IMR-90 (cell line): ENCODE measurements at regions not wholly inside any gene's neighbourhood (a gene's known extent, or its start where the extent isn't known, plus 50 kb on each side); places are given as distances from the start of the nearest gene placed in this dataset.

Experiments
- BHLHE40 ChIP-seq: fragments of 150-350 bp; IDR thresholded peaks from 2 replicates; pipeline ENCODE4 v1.6.1; 2016; ENCODE audit warnings: mild to moderate bottlenecking, low read depth, low read length
- CEBPB ChIP-seq: IDR thresholded peaks from 2 replicates; pipeline ENCODE4 v1.6.1; 2012; ENCODE audit warnings: low read depth, low read length, improper control_type of control experiment
- CTCF ChIP-seq: conservative IDR thresholded peaks from 2 replicates; pipeline ENCODE4 v1.5.1; 2012; ENCODE audit warnings: mild to moderate bottlenecking, low read depth, low read length, improper control_type of control experiment
- ELK1 ChIP-seq: fragments of 150-350 bp; IDR thresholded peaks from 2 replicates; pipeline ENCODE4 v1.6.1; 2016; ENCODE audit warnings: low read depth, mild to moderate bottlenecking, low read length, moderate library complexity, borderline replicate concordance
- MAFK ChIP-seq: IDR thresholded peaks from 2 replicates; pipeline ENCODE4 v1.6.1; 2012; ENCODE audit warnings: low read depth, low read length, improper control_type of control experiment
- MXI1 ChIP-seq: IDR thresholded peaks from 2 replicates; pipeline ENCODE4 v1.6.1; 2012; ENCODE audit warnings: low read depth, mild to moderate bottlenecking, low read length, moderate library complexity, borderline replicate concordance
- POLR2A ChIP-seq: IDR thresholded peaks from 2 replicates; pipeline ENCODE4 v1.6.1; 2012; ENCODE audit warnings: mild to moderate bottlenecking, low read depth, low read length
- RAD21 ChIP-seq: IDR thresholded peaks from 2 replicates; pipeline ENCODE4 v1.6.1; 2012; ENCODE audit warnings: low read length, improper control_type of control experiment
- USF2 ChIP-seq: fragments of 150-350 bp; IDR thresholded peaks from 2 replicates; pipeline ENCODE4 v1.6.1; 2017; ENCODE audit warnings: mild to moderate bottlenecking, antibody characterized with exemption, low read length, low read depth

GRCh38 chr18:79587779-79588635 lies 91.6 kb upstream of the CTDP1 start:
- TF ChIP-seq MXI1 (no peak), BHLHE40 (no peak), CTCF (no peak), USF2 (no peak), CEBPB (no peak), ELK1 (no peak), MAFK (no peak), POLR2A (no peak), RAD21 (no peak)
